Activated CD4-positive, alpha-beta T cell treated with anti-CD3 and anti-CD28 coated beads, Interleukin-10, Interleukin-2, amounts not matched to agents 100 ng/mL and 50 ng/mL, durations not matched to agents 16 hours and 8 hours (primary cell): ENCODE measurements at regions not wholly inside any gene's neighbourhood (a gene's known extent, or its start where the extent isn't known, plus 50 kb on each side); places are given as distances from the start of the nearest gene placed in this dataset.
"Not testable (repeated sequence)": the region's sequence is repeated elsewhere in the genome, so short reads cannot be mapped to it uniquely, and the experiment has no call there.

Experiments
- DNase-seq: peaks from one replicate; pipeline ENCODE4 v3.0.0-alpha.2; 2020

DNA sequence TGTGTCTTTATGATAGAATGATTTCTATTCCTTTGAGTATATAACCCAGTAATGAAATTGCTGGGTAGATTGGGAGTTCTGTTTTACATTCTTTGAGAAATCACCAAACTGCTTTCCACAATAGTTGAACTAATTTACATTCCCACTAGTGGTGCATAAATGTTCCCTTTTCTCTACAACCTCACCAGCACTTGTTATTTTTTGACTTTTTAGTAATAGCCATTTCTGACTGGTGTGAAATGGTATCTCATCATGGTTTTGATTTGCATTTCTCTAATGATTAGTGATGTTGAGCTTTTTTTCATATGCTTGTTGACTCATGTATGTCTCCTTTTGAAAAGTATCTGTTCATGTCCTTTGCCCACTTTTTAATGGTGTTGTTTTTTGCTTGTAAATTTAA, 296.0 kb upstream of the PIK3R1 start:
- not testable (repeated sequence) for DNase-seq

DNA sequence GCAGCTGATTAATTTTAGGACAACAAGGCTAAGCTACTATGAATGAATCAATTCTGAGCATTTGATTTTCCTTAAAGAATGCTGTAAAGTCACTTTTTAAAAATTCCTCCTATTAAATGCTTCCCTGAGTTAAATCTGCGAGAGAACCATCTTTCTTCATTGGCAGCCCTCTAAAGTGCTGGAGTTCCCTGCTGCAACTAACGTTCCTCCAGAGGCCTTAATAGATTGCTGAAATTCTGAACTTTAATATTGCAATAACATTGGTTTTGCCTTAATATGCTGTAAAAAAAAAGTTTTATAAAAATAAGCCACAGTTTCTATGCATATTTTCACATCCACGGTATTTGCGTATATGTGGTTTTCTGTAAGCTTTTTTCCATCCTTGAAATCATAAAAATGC, 298.0 kb upstream of the PIK3R1 start:
- DNase-seq, result no peak

DNA sequence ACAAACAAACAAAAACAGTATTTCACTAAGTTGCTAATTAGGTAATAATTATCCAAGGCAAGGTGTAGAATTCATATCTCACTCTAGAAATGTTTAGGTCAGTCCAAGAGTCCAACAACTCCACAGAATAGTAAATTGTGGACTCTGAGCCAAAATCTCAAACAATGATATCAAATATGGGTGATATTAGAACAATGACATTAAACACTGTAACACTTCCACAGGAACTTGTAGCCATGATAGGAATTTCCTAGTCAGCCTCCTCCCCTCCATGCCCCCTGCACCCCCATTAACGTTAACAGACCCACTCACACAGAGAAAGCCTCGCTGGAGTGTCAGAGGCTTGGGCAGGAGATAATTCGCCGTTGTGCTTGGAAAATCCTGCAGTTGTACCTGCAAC, 305.0 kb upstream of the PIK3R1 start:
- DNase-seq, result no peak

DNA sequence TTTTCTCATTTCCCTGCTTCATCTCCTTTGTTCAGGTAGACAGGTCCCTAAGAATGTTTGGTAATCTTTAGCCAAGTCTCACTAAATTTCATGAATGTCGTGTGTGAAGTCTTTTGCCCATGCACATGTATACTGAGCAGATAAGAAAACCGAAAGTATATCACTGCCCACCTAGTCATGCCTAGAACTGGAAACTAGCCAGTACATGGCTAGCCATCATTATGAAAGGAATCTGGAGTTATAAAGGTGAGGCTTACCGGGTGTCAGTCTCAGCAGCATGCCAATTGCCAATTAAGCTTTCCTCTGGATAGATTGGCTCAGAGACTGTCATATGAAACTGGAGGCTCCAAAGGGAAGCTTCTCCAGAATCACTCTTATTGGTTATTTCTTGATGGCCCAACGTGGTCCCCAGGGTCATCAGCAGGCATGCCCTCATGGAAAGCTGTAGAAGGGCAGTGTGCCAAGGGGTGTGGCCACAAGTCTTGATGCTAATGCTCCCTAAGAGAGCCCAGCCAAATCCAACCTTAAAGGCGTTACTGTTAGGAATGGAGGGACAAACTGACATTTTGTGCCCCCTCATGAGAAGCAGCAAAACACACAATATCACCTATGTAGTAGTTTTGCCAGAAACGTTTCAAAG, 307.3 kb upstream of the PIK3R1 start:
- DNase-seq, result no peak

DNA sequence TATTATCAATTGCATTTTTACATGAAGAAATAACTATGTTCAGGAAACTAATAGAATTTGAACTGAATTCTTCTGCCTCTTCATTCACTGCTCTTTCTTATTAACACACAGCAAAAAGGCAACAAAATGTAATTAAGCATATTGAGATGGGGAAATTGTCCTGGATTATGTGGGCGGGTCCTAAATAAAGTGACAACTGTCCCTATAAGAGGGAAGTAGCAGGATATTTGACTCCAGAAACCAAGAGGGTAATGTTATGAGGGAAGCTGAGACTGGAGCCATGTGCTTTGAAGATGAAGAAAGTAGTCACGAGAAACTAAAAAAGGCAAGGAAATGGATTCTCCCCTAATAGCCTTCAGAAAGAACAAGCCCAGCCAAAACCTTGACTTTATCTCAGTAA, 311.2 kb upstream of the PIK3R1 start:
- DNase-seq, result no peak

DNA sequence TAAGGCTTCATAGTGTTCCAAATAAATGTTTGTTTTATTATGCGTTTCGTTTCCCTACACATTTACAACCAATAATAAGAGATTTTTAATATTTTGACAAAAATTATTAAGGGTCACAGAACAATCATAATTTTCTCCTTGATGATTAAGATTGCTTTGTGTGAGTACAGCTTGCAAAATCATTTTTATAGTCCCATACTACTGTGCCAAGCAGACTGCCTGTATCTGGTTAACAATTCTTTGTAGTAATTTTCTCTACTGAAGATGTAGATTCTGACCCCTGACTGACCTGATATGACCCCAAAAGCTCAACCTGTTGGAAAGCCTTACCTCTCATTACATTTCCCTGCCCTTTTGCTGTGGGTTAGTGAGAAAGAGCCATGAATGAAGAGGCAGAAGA, 311.9 kb upstream of the PIK3R1 start:
- no peak for DNase-seq

DNA sequence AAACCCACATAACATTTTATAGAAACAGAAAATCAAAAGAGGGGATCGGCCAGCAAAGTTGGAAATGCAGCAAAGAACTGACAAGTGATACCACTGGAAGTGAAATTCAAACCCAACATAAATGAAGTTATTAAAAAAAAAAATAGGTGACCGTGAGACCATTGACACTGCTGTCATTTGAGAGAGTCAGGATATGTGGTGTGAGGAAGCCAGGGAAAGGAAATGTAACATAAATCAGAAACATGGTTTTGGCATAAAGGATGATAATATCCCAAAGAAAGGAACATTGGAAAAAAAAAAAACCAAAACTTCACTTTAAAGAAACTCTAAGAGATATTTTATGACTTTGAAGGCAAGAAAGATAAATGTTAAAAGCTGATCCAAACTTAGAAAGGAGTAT, 312.4 kb upstream of the PIK3R1 start:
- no peak for DNase-seq

DNA sequence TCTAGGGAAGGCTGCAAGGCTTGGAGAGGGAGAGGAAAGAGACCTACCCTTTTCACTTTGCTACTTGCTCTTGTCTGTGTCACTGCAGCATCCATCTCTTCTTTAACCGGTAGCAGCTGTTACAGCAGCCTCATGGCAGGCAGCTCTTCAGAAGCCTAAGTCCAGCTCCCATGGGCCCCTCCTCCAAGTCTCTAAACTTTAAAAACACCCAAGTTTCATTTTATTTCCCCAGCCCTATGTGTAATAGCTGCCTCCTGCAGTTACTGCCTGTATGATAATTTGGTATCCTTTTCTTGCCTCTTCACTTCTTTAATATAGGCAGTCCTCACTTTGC, 313.1 kb upstream of the PIK3R1 start:
- DNase-seq, result no peak

DNA sequence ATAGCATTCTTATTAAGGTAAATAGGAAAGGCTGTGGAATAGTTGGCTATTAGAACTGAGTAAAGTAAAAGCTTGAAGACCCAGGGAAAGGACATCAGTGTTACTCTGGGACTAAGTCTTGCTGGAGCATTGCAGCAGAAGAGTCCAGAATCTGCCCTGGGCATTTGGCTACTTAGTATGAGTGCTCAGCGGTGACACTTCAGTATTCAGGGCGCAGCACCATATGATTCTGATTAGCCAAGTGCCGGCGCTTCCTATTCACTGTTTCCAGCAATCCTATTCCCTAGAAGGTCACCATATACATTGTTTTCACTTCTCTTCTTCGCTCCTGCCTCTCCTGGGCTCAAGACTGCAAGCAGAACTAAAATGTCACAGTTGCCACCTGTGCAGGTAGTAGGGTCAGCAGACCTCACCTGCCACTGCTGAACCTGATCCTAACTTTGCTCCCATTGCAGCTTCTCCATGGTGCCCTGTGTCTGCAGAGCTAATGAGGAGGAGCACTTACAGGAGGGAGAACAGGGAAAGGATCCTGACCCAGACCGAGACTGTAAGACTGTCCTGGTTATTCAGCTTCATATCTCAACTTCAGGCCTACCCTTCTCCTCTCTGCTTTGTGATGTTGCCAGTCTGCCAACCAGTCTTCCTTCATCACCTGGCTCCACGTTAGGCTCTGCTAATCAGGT, 313.6 kb upstream of the PIK3R1 start:
- no peak for DNase-seq

DNA sequence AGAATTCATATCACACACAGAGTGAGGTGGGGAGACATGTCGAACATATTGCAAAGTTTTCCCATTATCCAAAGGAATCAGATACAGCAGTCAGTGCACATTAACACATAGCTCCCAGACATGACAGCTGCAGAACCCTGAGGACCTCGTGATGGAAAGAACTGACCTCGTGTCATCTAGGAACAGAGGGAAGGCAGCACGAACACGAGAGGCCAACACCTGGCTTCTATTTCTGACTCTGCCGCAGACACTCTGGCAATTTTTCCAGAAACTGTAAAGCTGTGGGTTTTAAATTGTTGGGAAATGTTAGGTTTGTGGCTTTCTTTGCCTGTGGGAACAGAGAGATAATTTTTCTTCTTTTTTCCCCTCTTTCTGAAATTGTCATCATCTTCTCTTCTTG, 315.0 kb upstream of the PIK3R1 start:
- no peak for DNase-seq

DNA sequence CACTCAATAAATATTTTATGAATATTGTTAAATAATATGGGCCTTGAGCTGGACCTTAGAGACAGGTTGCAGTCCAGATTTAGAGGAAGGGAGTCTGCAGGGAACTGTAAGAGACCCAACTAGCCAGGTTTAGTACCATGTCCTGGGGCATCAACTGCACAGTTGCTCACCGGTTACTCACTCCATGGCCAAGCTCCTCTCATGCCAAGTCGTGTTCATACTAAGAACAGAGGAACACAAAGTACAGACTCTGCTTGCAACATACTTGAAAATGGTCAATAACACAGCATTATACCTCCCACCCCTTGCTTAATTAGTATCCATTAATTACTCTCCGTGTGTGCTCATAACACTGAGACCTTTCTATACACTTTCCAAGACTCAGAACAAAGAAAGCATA, 317.6 kb upstream of the PIK3R1 start:
- DNase-seq, result no peak

DNA sequence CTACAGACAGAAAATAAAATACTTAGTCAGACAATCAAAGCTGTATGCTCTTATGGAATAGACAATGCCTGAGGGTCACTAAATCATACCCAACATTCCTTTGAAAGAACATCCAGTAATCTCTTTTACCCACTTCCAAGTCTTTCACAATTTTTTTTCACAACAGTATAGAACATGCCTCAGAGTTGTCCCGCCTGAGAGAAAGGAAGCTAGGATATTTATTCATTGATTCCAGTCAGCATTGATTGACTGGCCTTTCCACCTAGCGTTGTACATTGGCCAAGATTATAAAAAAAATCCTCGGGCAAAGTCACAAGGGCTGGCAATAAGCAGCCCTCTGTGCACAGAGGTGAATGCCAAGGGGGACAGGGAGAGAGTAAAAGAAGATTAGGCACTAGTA, 318.1 kb upstream of the PIK3R1 start:
- no peak for DNase-seq

DNA sequence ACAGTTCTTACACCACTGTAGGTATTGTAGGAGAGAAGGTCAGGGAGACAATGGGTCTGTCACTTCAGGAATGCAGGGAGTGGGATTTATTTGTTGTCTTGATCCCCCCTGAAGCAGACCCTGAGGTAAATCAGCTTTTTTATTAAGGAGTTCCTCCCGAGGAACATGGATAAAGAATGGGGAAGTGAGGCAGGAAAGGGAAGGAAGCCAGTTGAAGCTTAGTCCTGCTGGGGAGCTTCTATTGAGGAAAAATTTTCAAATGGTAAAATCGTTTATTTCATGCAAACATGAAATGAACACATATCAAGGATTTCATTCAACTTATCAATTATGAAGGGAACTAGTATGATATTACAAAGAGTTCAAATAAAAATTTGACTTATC, 318.6 kb upstream of the PIK3R1 start:
- no peak for DNase-seq

DNA sequence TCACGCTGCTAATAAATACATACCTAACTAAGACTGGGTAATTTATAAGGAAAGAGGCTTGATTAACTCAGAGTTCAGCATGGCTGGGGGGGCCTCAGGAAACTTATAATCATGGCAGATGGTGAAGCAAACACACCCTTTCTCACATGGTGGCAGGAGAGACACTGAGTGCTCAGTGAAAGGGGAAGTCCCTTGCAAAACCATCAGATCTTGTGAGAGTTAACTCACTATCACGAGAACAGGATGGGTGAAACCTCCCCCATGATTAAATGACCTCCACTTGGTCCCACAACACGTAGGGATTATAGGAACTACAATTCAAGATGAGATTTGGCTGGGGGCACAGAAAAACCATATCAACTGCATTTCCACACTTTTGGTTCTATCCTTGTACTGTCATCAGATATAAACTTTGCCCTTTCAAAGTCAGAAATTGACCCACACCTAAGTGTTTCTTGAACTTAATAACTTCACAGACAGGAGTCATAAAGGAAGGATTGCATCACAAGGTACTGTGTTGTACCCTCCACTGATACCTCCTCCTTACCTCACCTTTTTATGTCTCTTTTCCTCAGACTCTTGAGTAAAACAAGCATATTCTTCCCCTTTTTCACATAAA, 319.1 kb upstream of the PIK3R1 start:
- DNase-seq, result no peak

DNA sequence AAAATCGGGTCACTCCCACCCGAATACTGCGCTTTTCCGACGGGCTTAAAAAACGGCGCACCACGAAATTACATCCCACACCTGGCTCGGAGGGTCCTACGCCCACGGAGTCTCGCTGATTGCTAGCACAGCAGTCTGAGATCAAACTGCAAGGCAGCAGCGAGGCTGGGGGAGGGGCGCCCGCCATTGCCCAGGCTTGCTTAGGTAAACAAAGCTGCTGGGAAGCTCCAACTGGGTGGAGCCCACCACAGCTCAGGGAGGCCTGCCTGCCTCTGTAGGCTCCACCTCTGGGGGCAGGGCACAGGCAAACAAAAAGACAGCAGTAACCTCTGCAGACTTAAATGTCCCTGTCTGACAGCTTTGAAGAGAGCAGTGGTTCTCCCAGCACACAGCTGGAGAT, 325.7 kb upstream of the PIK3R1 start:
- DNase-seq, result not testable (repeated sequence)

DNA sequence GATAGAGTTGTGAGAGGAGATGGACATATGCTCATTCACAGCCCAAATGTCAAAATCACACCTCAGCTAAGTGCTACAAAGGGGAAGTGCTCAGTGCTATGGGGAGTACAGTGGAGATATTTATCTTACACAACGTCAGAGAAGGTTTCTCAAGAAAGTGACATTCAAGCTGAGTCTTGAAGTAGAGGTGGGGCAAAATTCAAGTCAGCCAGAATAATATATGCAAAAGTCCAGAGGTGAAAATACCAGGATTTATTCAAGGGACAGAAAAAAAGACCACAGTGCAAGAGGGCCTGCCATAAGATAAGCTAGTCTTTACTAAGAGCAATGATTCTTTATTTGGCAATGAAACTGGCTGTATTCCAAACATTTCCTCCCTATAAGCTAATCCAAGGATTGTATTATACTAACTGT, 327.8 kb upstream of the PIK3R1 start:
- no peak for DNase-seq

DNA sequence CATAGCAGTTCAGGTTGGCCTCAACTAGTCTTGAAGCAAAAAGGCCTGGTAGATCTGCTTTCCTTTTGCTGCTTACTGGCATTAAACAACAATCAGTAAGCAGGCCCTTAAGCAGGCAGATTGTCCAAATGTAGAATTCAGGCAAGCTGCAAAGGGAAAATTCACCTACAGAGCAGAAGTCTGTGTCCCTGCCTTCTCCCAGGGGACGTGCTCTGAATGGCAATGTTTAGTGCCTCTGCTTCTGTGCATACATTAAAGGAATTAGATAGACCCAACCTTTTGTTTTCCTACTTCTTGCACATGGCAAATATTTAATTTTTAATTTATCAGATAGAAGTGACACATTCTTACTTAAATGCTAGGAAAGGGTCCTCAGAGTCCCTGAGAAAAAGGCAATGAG, 328.8 kb upstream of the PIK3R1 start:
- no peak for DNase-seq

DNA sequence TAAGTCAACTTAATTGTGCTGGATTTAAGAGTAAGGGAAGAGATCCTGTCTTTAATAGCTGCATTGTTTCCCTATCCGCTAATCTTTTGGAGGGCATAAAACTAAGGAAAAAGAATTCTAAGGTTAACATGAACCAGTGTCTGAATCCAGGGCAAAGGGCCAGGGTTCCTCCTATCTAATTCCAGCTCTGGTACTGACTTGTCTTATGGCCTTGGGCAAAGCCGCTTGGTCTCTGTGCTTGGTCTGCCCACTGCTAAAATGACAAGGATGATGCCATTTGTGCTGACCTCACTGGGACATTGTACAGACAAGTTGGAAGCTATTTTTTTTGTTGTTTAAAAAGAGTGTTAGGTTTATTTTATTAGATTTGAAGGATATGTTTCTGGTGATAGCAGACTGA, 334.7 kb upstream of the PIK3R1 start:
- DNase-seq, result no peak

DNA sequence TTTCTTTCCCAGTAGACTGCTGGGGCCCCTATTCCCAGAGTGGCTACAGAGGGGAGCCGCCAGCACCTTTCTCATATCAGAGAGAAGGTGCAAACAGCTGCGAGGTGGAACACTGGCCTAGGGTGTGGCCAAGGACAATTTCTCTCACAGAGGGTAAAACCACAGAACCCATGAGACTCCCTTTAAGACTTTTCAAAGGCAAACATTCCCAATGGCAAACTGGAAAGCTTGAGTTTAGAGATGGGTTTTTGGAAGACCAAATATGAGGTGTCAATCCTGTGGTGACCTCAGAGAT, 335.1 kb upstream of the PIK3R1 start:
- no peak for DNase-seq

DNA sequence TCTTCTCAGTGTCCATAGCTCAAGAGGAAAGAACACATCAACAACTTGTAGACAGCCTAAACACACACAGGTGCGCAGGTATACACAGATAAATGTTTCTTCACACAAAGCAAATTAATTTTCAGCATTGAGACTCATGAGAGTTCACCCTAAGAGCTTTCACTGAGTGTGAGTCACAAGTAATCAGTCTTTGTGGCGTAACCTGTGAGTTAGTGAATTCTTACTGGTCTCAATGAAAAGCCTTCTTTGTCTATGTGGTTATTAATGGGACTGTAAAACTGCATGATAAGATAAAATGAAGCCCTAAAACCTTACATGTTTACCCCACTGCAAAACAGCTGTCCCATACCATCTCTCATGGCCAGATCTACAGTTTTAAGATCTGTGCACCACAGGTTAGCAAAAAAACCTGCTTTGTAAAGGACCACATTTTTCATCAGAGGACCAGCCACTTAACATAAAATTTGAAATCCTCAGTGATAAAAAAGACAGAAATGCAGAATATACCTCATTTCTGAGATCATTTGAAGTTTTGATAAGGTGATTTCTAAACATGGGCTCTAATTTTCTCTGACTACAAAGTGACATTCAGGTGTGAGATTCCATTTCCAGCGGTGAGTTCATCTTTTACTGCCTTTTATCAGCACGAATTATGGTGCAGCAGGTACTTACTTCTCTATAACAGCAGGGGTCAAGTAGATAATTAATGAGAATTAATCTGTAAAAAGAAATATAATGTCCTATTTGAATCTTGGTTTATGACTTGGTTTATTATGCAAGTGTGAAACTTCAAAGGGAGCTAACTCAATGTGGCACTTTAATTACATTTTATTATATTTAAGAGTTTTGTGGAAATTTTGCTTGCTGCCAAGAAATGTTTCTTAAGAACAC, 335.7 kb upstream of the PIK3R1 start:
- DNase-seq, result no peak

DNA sequence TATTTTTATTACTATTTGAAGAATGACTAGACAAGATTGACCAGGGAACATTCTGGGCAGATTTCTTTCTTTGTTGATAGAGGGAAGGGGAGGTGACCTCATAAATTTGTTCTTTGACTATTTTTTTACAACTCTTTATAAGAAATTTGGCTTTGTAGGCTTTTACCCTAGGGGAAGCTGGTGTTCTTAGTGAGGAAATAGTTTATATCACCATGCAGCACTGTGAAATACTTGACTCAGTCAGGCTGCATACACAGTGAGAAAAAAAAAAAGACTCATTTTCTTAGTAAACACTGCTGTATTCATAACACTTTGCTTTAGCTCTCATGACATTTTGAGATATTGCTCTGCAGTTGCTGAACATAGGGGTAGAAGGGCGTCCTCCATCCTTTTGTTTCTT, 336.6 kb upstream of the PIK3R1 start:
- no peak for DNase-seq

DNA sequence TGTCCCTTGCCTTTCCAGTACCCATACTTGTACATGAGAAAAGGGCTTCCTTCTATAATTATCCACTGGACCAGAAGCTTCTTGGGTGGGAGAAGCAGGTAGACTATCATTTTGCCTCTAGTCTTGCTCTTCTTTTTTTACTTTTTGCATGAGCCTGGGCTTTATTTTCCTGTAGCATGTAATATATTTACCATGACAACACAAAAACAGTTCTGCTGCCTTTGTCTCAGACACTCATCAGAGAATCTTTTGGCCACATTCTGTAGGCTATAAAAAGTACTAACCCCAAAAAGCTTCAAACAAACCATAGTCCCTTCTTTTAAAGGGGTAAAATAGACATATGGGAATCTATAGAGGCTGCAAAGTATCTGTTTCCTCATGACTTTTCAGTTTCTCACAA, 339.2 kb upstream of the PIK3R1 start:
- DNase-seq, result no peak

DNA sequence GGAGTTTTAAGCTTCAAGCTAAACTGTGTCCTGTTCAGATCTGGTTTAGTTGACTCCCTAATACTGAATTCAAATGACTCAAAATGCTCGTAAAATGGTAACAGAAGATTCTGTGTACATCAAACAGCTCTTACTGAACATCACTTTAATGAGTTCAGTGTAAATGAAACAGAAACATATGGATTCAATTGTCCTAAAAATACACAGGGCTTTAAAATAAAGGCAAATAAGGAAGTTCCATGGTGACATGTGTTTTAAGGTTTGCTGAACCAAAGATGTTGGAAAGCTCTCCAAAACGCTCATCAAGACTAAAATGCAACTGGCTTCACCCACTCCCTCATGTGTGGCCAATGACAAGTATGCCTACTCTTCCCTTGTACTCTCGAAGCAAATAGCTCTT, 340.0 kb upstream of the PIK3R1 start:
- DNase-seq, result no peak

DNA sequence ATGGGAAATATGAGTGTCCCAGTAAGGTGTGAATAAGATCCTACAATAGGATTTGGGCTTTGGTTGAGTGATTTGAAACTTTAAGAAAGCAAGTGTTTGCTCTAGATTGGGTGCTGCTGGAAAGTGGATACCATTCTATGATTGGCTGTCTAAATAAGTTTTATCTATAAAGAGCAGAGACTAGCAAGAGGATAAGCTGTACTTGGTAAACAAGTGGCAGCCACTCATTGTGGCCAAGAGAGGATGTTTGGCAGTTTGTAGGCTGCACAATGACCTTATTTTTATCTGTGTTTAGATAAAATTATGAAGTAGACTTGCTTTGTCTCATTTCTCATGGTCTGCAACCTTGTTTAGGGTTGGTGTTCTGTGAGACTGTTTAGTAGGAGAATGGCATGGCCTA, 341.6 kb upstream of the PIK3R1 start:
- no peak for DNase-seq
